ENCODE measurements at regions not wholly inside any gene's neighbourhood (a gene's known extent, or its start where the extent isn't known, plus 50 kb on each side); places are given as distances from the start of the nearest gene placed in this dataset.

DNA sequence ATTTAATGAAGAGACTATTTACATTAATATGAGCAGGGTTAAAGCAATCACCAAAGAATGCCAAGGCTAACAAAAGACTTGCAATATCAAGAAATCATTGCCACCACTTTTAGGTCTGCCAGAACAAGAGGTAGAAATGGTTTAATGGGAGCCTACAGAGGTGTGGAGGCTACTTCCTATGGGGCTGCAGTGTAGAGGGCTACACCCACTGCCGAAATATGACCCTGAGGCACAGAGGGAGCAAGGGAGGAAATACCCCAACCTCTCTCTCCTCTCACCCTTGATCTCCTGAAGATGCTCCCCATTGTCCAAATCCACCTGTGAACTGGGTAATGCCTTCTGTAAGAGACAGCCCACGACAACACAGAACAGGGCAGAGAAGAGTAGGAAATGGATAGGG, 315.4 kb downstream of the SMAD2 start:
- Mint-ChIP-seq H3K4me1 (ENCODE audit: low read depth) (no peaks in the 10 kb centered on the region), H3K27me3 (no peaks in the 10 kb centered on the region), H3K27ac (no peak overlapping the region), H3K9me3 (peaks cover 9% of the 10 kb centered on the region), H3K4me3 (no peak overlapping the region), H3K36me3 (ENCODE audit: low read depth) (no peaks in the 10 kb centered on the region)
- intact Hi-C loops (cut with micrococcal nuclease): no loop called here

- intact Hi-C loops (cut with micrococcal nuclease): no loop called here
- no peak overlapping the region for H3K4me3 Mint-ChIP-seq
- peaks cover 9% of the 10 kb centered on the region for H3K9me3 Mint-ChIP-seq
Observed at GRCh38 chr18:47613929-47614328, 316.5 kb downstream of the SMAD2 start.

GRCh38 chr18:47611649-47612048, 318.8 kb downstream of the SMAD2 start:
- H3K36me3 Mint-ChIP-seq (ENCODE audit: low read depth): no peaks in the 10 kb centered on the region

More at GRCh38 chr18:47613929-47614328, 316.5 kb downstream of the SMAD2 start:
- Mint-ChIP-seq H3K36me3 (ENCODE audit: low read depth) (no peaks in the 10 kb centered on the region), H3K4me1 (ENCODE audit: low read depth) (no peaks in the 10 kb centered on the region), H3K27me3 (no peaks in the 10 kb centered on the region), H3K27ac (no peak overlapping the region)

DNA sequence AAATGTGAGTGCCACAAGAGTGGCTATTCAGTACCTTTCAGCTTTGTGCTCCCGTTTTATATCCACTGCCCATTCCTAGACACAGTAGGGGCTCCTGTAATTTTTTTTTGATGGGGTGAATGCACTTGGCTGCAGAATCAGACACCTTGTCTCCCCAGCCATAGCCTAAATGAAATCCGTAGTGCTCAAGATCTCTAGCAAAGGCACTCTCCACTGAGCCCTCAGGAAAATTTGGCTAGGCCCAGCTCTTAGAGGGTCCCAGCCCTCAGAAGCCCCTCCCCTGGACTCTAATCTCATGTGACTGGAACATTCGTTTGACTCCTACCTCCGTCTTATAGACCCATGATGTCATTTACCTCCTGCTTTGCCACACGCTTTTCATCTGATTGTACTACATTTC, 323.9 kb downstream of the SMAD2 start:
- Mint-ChIP-seq H3K36me3 (ENCODE audit: low read depth) (no peaks in the 10 kb centered on the region), H3K9me3 (peaks cover 8% of the 10 kb centered on the region), H3K27me3 (no peaks in the 10 kb centered on the region), H3K27ac (no peak overlapping the region), H3K4me1 (ENCODE audit: low read depth) (no peaks in the 10 kb centered on the region), H3K4me3 (no peak overlapping the region)
- intact Hi-C loops (cut with micrococcal nuclease): no loop called here

More at GRCh38 chr18:47611649-47612048, 318.8 kb downstream of the SMAD2 start:
- H3K4me3 Mint-ChIP-seq: no peak overlapping the region
- H3K9me3 Mint-ChIP-seq: peaks cover 9% of the 10 kb centered on the region
- intact Hi-C loops (cut with micrococcal nuclease): no loop called here
- H3K27ac Mint-ChIP-seq: no peak overlapping the region
- no peaks in the 10 kb centered on the region for H3K4me1 Mint-ChIP-seq (ENCODE audit: low read depth)
- no peaks in the 10 kb centered on the region for H3K27me3 Mint-ChIP-seq

DNA sequence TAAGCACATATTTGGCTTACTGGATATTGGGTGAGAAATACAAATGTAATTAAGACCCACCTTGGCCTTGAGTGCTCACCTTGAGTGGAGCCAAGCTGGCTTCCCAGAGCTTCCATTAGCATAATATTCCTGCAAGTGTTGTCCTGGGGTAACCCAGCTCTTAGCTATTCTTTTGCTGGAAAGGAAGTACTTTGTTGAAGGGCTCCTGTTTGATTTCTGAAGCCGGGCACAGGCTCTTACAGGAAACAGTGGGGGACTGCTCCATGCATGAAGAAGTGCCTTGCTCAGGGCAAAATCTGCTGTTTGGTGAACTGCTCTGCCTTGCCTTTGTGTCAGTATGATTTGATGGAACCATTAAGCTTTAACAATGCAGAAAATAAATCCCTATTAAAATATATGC, 325.4 kb downstream of the SMAD2 start:
- no peaks in the 10 kb centered on the region for H3K27me3 Mint-ChIP-seq
- no peak overlapping the region for H3K4me3 Mint-ChIP-seq
- no peaks in the 10 kb centered on the region for H3K9me3 Mint-ChIP-seq
- H3K27ac Mint-ChIP-seq: no peak overlapping the region
- H3K4me1 Mint-ChIP-seq (ENCODE audit: low read depth): no peaks in the 10 kb centered on the region
- intact Hi-C loops (cut with micrococcal nuclease): no loop called here
- no peaks in the 10 kb centered on the region for H3K36me3 Mint-ChIP-seq (ENCODE audit: low read depth)

GRCh38 chr18:47604021-47604420, 326.4 kb downstream of the SMAD2 start:
- Mint-ChIP-seq H3K27ac (no peak overlapping the region), H3K4me1 (ENCODE audit: low read depth) (no peaks in the 10 kb centered on the region), H3K36me3 (ENCODE audit: low read depth) (no peaks in the 10 kb centered on the region), H3K9me3 (no peaks in the 10 kb centered on the region), H3K4me3 (no peak overlapping the region), H3K27me3 (no peaks in the 10 kb centered on the region)
- intact Hi-C loops (cut with micrococcal nuclease): no loop called here

GRCh38 chr18:47603158-47603557, 327.3 kb downstream of the SMAD2 start:
- Mint-ChIP-seq H3K9me3 (no peaks in the 10 kb centered on the region), H3K36me3 (ENCODE audit: low read depth) (no peaks in the 10 kb centered on the region), H3K27ac (no peak overlapping the region), H3K4me3 (no peak overlapping the region), H3K4me1 (ENCODE audit: low read depth) (no peaks in the 10 kb centered on the region), H3K27me3 (no peaks in the 10 kb centered on the region)
- intact Hi-C loops (cut with micrococcal nuclease): no loop called here

DNA sequence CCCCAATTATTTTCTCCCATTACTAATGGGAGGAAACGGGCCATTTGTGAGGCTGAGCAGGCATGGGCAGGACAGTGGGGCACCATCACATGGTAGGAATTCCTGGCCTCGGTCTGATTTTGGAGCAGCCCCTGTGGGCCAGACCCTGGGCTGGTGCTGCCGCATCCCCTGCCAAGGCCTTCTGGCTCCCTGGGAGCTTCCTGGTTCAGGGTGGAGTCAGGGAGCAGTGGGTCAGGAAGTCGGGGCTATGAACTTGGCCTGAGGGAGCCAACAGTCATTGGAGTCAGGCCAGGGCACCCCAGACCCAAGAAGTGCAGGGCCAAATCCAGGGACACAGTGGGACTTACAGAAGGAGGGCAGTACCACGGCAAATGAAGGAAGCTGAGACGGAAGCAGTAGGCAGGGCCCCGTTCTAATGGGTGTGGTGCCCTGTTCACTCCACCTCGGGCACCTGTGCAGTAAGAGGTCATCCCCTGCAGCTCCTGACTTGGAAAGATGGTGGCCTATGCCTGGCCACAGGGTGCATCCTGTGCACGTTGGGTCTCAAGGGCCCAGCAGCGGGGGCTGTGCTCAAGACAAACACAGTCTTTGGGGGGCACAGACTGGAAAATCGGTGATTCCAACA, 328.1 kb downstream of the SMAD2 start:
- intact Hi-C loops (cut with micrococcal nuclease): no loop called here
- Mint-ChIP-seq H3K27me3 (no peaks in the 10 kb centered on the region), H3K4me3 (no peak overlapping the region), H3K9me3 (no peaks in the 10 kb centered on the region), H3K36me3 (ENCODE audit: low read depth) (no peaks in the 10 kb centered on the region), H3K4me1 (ENCODE audit: low read depth) (no peaks in the 10 kb centered on the region), H3K27ac (no peak overlapping the region)

GRCh38 chr18:47601581-47602272, 328.7 kb downstream of the SMAD2 start:
- no peaks in the 10 kb centered on the region for H3K27me3 Mint-ChIP-seq
- no peaks in the 10 kb centered on the region for H3K9me3 Mint-ChIP-seq
- no peaks in the 10 kb centered on the region for H3K4me1 Mint-ChIP-seq (ENCODE audit: low read depth)
- intact Hi-C loops (cut with micrococcal nuclease): no loop called here
- H3K36me3 Mint-ChIP-seq (ENCODE audit: low read depth): no peaks in the 10 kb centered on the region
- no peak overlapping the region for H3K27ac Mint-ChIP-seq
- no peak overlapping the region for H3K4me3 Mint-ChIP-seq

DNA sequence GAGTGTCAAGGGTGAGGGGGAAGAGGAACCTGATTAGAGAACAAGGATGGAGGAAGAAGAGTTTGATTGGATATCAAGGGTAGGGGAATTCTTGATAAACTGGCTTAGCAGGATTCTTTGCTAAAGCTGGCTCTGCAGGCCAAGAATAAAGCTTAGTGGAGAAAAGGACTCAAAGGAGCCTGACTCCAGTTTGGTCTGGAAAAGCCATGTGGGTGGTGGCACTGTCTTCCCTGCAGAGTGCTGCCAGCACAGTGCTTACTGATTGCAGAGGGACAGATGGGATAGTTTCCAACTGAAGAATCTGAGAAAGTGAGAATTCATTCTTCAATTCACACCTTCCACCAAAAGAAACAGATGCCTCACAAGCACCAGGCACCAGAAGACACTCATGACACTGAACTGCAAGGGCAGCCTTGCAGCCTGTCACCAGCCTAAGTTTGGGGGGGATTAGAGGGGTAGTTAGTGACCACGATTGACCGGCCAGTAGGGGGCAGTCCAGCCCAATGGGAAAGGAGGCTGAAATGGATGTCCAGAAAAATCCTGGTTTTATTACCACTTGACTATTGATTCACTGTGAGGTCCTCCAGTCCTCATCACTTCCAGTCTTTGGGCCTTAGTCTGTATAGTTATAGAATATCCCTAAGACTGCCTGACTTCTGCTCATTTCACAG, 334.5 kb downstream of the SMAD2 start:
- Mint-ChIP-seq H3K27ac (no peak overlapping the region), H3K9me3 (peaks cover 9% of the 10 kb centered on the region), H3K36me3 (ENCODE audit: low read depth) (no peaks in the 10 kb centered on the region), H3K27me3 (peaks cover 6% of the 10 kb centered on the region), H3K4me1 (ENCODE audit: low read depth) (no peaks in the 10 kb centered on the region), H3K4me3 (no peak overlapping the region)
- intact Hi-C loops (cut with micrococcal nuclease): loop anchor here (5.0 kb wide), 1 partner anchor 156 kb away; no protein-coding TSS in a partner anchor

DNA sequence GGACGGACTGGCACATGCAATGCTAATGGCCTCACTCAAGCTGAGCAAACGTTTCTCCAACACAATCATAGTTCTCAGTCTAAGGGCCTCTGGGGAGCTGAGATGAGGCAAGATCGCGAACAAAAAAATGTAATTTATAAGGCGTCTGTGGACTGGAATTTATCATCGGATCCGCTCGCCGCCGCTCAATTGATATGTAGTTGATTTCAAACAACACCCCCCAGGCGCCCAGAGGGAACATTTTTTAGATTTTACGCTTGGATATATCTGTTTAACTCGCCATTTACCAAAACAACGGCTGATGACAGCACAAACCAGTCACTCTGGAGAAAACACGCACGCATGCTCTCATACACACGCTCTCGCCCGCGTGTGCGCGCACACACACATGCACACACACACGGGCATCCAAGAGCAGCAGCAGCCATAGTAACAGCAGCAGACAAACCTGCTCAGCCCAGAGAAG, 335.8 kb downstream of the SMAD2 start:
- Mint-ChIP-seq H3K27me3 (peaks cover 6% of the 10 kb centered on the region), H3K27ac (no peak overlapping the region), H3K4me1 (ENCODE audit: low read depth) (no peaks in the 10 kb centered on the region)

DNA sequence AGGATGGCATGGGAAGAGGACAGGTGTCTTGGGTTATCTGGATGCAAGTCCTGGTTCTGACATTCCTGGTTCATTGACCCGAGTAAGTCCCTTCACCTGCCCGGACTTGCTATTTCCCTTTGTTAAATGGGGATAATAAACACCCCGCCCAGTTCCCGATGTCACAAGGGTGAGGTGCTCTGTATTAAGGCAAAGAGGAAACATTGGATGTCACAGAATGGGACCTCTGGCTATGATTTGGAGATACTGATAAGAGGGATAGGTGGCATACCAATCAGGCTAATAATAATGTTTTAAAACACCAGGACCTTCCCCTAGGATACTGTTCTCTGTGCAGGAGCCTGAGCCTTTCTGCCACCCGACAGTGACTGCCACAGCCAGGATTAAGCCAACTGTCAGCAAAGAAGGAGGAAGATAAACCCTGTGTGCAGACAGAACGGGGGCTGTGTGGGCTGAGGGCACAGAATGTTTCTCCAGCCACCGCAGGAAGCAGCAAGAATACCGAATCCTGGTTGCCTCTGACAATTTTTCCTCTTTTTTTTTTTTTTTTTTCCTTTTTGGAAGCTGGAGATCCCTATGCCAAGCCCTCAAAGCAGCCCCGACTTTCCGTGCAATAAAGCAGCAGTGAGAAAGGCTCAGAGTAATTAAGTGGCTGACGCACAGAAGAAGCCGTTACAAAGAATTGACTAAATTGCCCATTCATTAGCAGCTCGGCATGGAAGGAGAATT, 336.6 kb downstream of the SMAD2 start:
- no peaks in the 10 kb centered on the region for H3K36me3 Mint-ChIP-seq (ENCODE audit: low read depth)

More for the DNA sequence above, 335.8 kb downstream of the SMAD2 start:
- intact Hi-C loops (cut with micrococcal nuclease): loop anchor here (5.0 kb wide), 1 partner anchor 158 kb away; no protein-coding TSS in a partner anchor
- Mint-ChIP-seq H3K9me3 (peaks cover 9% of the 10 kb centered on the region), H3K4me3 (no peak overlapping the region), H3K36me3 (ENCODE audit: low read depth) (no peaks in the 10 kb centered on the region)

GRCh38 chr18:47591429-47591828, 339.0 kb downstream of the SMAD2 start:
- no peak overlapping the region for H3K4me3 Mint-ChIP-seq
- no peaks in the 10 kb centered on the region for H3K36me3 Mint-ChIP-seq (ENCODE audit: low read depth)
- peaks cover 9% of the 10 kb centered on the region for H3K9me3 Mint-ChIP-seq
- no peak overlapping the region for H3K27ac Mint-ChIP-seq
- intact Hi-C loops (cut with micrococcal nuclease): no loop called here
- H3K27me3 Mint-ChIP-seq: peaks cover 6% of the 10 kb centered on the region
- no peaks in the 10 kb centered on the region for H3K4me1 Mint-ChIP-seq (ENCODE audit: low read depth)

More for the DNA sequence above, 336.6 kb downstream of the SMAD2 start:
- intact Hi-C loops (cut with micrococcal nuclease): no loop called here
- Mint-ChIP-seq H3K9me3 (peaks cover 9% of the 10 kb centered on the region), H3K4me3 (no peak overlapping the region), H3K4me1 (ENCODE audit: low read depth) (no peaks in the 10 kb centered on the region), H3K27me3 (peaks cover 6% of the 10 kb centered on the region), H3K27ac (no peak overlapping the region)

- Mint-ChIP-seq H3K4me1 (ENCODE audit: low read depth) (no peaks in the 10 kb centered on the region), H3K27me3 (no peaks in the 10 kb centered on the region), H3K9me3 (no peaks in the 10 kb centered on the region), H3K36me3 (ENCODE audit: low read depth) (no peaks in the 10 kb centered on the region), H3K4me3 (no peak overlapping the region), H3K27ac (no peak overlapping the region)
- intact Hi-C loops (cut with micrococcal nuclease): no loop called here
Observed at GRCh38 chr18:47587587-47587986, 336.1 kb upstream of the SKOR2 start.
